ENCODE measurements at regions not wholly inside any gene's neighbourhood (a gene's known extent, or its start where the extent isn't known, plus 50 kb on each side); places are given as distances from the start of the nearest gene placed in this dataset.

- no peak for TF ChIP-seq POLR2A (IDR thresholded peaks at IDR 0.05)
- TF ChIP-seq, protein P1, sequence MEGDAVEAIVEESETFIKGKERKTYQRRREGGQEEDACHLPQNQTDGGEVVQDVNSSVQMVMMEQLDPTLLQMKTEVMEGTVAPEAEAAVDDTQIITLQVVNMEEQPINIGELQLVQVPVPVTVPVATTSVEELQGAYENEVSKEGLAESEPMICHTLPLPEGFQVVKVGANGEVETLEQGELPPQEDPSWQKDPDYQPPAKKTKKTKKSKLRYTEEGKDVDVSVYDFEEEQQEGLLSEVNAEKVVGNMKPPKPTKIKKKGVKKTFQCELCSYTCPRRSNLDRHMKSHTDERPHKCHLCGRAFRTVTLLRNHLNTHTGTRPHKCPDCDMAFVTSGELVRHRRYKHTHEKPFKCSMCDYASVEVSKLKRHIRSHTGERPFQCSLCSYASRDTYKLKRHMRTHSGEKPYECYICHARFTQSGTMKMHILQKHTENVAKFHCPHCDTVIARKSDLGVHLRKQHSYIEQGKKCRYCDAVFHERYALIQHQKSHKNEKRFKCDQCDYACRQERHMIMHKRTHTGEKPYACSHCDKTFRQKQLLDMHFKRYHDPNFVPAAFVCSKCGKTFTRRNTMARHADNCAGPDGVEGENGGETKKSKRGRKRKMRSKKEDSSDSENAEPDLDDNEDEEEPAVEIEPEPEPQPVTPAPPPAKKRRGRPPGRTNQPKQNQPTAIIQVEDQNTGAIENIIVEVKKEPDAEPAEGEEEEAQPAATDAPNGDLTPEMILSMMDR (IDR thresholded peaks at IDR 0.05): peak in 1 of 3 experiments; percentile 14
- Histone ChIP-seq H3K4me3 (peak overlapping the region; percentile 90 to 94), H3K9me3 (no peaks in the 10 kb centered on the region), H3K4me1 (peaks cover 17% of the 10 kb centered on the region), H3K27me3 (no peaks in the 10 kb centered on the region), H3K27ac (peak overlapping the region; percentile 95 to 96), H3K36me3 (ENCODE audit: low read depth, missing control alignments) (no peaks in the 10 kb centered on the region)
- DNase-seq: peak; percentile 94
- 27 to 53% methylated on average over 6 to 25 of the region's 97 CpGs for WGBS, 2 donors
- intact Hi-C loops (cut with DNase I; ENCODE audit: low total_unique reads): no loop called here
Observed at GRCh38 chr3:72447059-72447946, 400.9 kb downstream of the SHQ1 start.

- no peaks in the 10 kb centered on the region for H3K27me3 ChIP-seq
- TF ChIP-seq POLR2A (IDR thresholded peaks at IDR 0.05): no peak
- TF ChIP-seq, protein P1 (IDR thresholded peaks at IDR 0.05): no peak
- peak within 1 kb of the TSS; percentile 95 to 96 for H3K27ac ChIP-seq
- peaks cover 17% of the 10 kb centered on the region for H3K4me1 ChIP-seq
- no peaks in the 10 kb centered on the region for H3K9me3 ChIP-seq
- WGBS, 2 donors: 1% methylated on average over 23 to 48 of the region's 49 CpGs
- no peaks in the 10 kb centered on the region for H3K36me3 ChIP-seq (ENCODE audit: low read depth, missing control alignments)
- DNase-seq: no peak
- intact Hi-C loops (cut with DNase I; ENCODE audit: low total_unique reads): no loop called here
- peak within 1 kb of the TSS; percentile 90 to 94 for H3K4me3 ChIP-seq
Observed at GRCh38 chr3:72446218-72447058, 401.8 kb downstream of the SHQ1 start, which contains the start of gene RYBP. RYBP (minus strand) TSS chr3:72446621.

DNA sequence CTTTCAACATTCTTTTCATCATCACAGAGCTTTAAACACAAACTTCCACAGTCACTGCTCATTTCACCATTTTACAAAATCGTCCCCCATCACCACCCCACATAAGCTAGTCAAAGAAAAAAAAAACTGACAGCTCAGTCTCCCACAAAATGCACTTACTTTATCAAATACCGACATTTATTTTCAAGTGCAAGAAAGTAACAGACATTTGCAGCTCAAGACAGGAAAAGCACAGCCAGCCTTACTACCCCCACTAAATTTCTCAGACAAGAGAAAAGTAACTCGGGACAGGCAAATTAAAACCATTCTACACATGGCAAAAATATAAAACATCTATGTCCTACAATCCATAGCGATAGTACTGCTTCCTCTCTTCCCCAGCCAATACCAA is 402.4 kb downstream of the SHQ1 start:
- DNase-seq: no peak
- 11 to 16% methylated on average over 4 of the region's 4 CpGs for WGBS, 2 donors
- no peaks in the 10 kb centered on the region for H3K36me3 ChIP-seq (ENCODE audit: low read depth, missing control alignments)
- peak overlapping the region; percentile 90 to 94 for H3K4me3 ChIP-seq
- peaks cover 17% of the 10 kb centered on the region for H3K4me1 ChIP-seq
- H3K27ac ChIP-seq: peak overlapping the region; percentile 95 to 96
- H3K27me3 ChIP-seq: no peaks in the 10 kb centered on the region
- no peaks in the 10 kb centered on the region for H3K9me3 ChIP-seq
- intact Hi-C loops (cut with DNase I; ENCODE audit: low total_unique reads): no loop called here
- TF ChIP-seq, protein P1 (IDR thresholded peaks at IDR 0.05): no peak
- no peak for TF ChIP-seq POLR2A (IDR thresholded peaks at IDR 0.05)

DNA sequence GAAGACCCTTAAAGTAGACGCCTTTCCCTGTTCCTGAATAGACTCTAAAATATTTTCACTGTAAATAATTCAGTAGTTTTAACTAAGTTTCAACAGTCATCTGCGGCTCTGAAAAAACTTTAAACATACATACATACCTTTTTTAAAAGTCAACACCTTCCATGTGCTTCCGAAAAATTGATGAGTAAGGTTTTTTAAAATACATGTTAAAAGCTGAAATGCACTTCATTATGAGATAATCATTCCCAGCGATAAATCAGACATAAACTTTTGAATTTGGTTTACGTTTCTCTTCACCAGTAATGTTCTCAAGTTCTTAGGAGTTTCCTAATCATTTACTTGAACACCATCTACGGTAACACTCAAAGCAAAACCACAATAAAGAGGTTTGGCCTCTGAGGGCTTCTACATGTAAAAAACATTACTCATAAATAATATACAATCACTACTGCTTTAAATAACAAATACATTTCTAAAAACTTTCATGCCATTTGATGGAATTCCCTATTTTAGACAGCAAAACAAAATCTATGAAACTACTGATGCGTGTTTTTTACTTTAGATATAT is 403.5 kb downstream of the SHQ1 start:
- 52 to 63% methylated on average over 7 of the region's 7 CpGs for WGBS, 2 donors

More for the DNA sequence above, 403.5 kb downstream of the SHQ1 start:
- DNase-seq: no peak
- TF ChIP-seq, protein P1 (IDR thresholded peaks at IDR 0.05): no peak
- intact Hi-C loops (cut with DNase I; ENCODE audit: low total_unique reads): no loop called here
- Histone ChIP-seq H3K9me3 (no peaks in the 10 kb centered on the region), H3K36me3 (ENCODE audit: low read depth, missing control alignments) (no peaks in the 10 kb centered on the region), H3K4me3 (no peak overlapping the region), H3K4me1 (peaks cover 18% of the 10 kb centered on the region), H3K27ac (no peak overlapping the region), H3K27me3 (no peaks in the 10 kb centered on the region)

Measured in testis (tissue), 2 donors.